ENCODE measurements at regions not wholly inside any gene's neighbourhood (a gene's known extent, or its start where the extent isn't known, plus 50 kb on each side); places are given as distances from the start of the nearest gene placed in this dataset.

DNA sequence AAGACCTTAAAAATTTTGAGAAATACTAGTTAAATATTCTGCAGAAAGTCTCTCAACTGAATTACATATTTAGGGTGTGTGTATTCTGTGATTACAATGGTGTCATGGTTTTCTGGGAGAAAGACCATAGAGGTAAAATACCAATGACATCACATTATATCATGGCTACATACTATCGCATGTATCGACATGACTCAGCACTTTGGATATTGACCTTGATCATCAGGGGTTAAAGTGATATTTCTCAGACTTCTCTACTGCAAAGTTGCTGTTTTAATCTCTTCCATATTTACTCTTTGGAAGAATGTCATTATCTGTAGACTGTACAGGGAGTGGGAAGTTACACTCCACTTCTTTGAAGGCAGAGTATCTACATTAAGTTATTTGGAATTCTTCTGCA lies 1046.6 kb downstream of the FAM181B start:
- DNase-seq (ENCODE audit: low spot score): no peak
- Histone ChIP-seq H3K27ac (no peak overlapping the region), H3K4me3 (no peak overlapping the region)
- TF ChIP-seq, protein P1, sequence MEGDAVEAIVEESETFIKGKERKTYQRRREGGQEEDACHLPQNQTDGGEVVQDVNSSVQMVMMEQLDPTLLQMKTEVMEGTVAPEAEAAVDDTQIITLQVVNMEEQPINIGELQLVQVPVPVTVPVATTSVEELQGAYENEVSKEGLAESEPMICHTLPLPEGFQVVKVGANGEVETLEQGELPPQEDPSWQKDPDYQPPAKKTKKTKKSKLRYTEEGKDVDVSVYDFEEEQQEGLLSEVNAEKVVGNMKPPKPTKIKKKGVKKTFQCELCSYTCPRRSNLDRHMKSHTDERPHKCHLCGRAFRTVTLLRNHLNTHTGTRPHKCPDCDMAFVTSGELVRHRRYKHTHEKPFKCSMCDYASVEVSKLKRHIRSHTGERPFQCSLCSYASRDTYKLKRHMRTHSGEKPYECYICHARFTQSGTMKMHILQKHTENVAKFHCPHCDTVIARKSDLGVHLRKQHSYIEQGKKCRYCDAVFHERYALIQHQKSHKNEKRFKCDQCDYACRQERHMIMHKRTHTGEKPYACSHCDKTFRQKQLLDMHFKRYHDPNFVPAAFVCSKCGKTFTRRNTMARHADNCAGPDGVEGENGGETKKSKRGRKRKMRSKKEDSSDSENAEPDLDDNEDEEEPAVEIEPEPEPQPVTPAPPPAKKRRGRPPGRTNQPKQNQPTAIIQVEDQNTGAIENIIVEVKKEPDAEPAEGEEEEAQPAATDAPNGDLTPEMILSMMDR (IDR thresholded peaks at IDR 0.05): no peak

DNA sequence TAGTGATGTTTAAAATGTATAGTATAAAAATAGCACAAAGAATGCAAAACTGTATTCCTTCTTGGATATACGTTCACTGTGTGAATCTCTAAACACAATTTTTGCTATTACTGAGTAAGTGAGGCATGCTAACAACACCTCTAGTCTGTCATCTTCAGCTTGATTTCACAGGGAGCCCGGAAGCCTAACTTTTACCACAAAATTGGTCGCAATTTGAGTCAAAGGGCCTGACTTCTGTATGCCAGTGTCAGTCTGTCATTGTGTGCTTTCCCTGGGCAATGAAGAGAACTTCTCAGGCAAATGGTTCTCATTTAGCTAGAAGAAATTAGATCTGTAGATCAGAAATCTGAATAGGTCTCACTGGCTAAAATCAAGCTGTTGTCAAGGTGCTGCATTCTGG lies 1059.5 kb downstream of the FAM181B start:
- TF ChIP-seq, protein P1 (IDR thresholded peaks at IDR 0.05): no peak
- DNase-seq (ENCODE audit: low spot score): no peak
- Histone ChIP-seq H3K4me3 (no peak overlapping the region), H3K27ac (no peak overlapping the region)

DNA sequence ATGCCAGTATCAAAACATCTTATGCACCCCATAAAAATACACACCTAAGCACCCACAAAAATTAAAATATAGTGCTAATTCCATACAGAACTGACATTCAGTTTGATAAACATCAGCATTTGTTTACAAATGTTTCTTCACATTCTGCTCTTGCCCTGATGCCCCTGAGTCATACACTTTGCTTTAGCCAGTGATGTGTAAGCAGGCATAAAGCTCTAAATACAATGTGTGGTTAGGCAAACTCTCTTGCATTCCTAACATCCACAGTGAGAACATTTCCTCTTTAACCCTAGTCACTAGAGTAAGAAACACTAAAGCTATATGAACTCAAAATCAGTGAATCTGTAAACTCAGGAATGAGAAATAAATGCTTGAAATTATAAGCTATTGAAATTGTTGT lies 1060.7 kb downstream of the FAM181B start:
- H3K4me3 ChIP-seq: no peak overlapping the region
- DNase-seq (ENCODE audit: low spot score): no peak
- TF ChIP-seq, protein P1 (IDR thresholded peaks at IDR 0.05): no peak
- H3K27ac ChIP-seq: no peak overlapping the region

DNA sequence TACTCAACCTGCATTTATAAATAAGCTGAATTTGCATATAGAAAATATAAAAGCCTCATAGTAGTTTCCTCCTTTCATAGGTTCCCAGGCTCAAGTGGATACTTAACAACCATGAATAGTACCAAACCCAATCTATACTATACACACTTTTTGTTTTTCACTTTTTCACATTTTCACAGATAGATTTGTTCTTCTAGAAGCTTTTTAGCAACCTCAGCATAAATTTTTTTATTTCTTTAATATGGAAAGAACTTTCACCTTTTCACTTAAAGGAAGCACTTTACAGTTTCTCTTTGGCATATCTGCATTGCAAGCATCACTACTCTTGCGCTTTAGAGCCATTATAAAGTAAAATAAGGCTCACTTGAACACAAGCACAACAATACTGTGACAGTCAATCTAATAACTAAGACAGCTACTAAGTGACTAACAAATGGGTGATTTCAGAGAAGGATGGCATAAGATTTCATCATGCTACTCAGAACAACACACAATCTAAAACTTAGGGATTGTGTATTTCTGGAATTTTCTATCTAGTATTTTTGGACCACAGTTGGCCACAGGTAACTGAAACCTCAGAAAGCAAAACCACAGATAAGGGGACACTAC lies 1063.6 kb downstream of the FAM181B start:
- Histone ChIP-seq H3K27ac (no peak overlapping the region), H3K4me3 (no peak overlapping the region)
- DNase-seq (ENCODE audit: low spot score): no peak
- TF ChIP-seq, protein P1 (IDR thresholded peaks at IDR 0.05): no peak

DNA sequence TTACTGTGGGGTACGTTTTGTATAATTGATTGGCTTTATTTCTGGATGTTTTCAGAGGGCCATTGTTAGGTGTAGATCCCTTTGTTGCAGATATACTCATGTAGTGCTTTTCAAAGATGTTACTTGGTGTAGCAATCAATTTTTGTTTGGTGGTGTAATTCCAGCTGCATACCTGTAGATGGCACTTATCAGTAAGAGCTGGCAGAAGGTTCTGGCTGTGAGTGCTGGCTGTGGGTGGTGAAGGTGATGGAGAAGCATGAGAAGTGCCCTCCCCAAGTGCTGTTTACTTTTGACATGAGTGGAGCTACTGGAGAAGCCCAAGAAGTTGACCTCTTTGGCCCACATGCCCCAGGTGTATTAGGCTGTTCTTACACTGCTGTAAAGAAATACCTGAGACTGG lies 1074.9 kb downstream of the FAM181B start:
- no peak for DNase-seq (ENCODE audit: low spot score)
- TF ChIP-seq, protein P1 (IDR thresholded peaks at IDR 0.05): no peak
- Histone ChIP-seq H3K27ac (no peak overlapping the region), H3K4me3 (no peak overlapping the region)

DNA sequence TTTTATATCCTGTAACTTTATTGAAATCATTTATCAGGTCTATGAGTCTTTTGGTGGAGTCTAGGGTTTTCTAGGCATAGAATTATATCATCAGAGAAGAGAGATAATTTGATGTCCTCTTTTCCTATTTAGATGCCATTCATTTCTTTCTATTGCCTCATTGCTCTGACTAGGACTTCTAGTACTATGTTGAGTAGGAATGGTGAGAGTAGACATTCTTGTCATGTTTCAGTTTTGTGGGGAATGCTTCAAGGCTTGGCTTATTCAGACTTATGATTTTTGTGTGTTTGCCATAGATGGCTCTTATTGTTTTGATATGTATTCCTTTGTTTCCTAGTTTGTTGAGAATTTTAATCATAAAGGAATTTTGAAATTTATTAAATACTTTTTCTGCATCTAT lies 1078.3 kb downstream of the FAM181B start:
- Histone ChIP-seq H3K27ac (no peak overlapping the region), H3K4me3 (no peak overlapping the region)
- no peak for DNase-seq (ENCODE audit: low spot score)
- TF ChIP-seq, protein P1 (IDR thresholded peaks at IDR 0.05): no peak

DNA sequence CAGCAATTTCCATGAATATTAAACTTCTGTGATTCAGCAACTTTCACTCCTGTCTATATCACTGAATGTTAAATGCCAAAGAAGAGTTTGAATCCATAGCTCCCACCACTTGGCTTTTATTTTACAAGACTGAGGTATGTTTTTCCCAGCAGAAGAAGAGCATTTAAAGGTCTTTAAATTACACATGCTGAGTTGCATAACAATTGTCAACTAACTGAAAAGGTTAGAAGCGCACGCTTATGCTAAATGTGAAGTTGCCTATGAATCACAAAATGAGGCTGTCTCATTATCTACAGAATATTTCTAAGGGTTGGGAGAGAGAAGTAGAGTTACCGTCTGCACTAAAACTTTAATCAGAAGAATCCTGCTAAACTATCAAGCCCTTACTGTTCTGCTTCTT lies 1086.3 kb downstream of the FAM181B start:
- Histone ChIP-seq H3K4me3 (no peak overlapping the region), H3K27ac (no peak overlapping the region)
- TF ChIP-seq, protein P1 (IDR thresholded peaks at IDR 0.05): no peak
- no peak for DNase-seq (ENCODE audit: low spot score)

All from coronary artery (tissue), 2 donors.